HG03097 (cell line): ENCODE measurements at regions not wholly inside any gene's neighbourhood (a gene's known extent, or its start where the extent isn't known, plus 50 kb on each side); places are given as distances from the start of the nearest gene placed in this dataset.
"Not testable (repeated sequence)": the region's sequence is repeated elsewhere in the genome, so short reads cannot be mapped to it uniquely, and the experiment has no call there.

Experiments used
- ATAC-seq: cut with Tn5 transposase; IDR thresholded peaks from one replicate; pipeline ENCODE4 v1.9.1; 2021; ENCODE audit not compliant: unreplicated experiment, low FRiP score

DNA sequence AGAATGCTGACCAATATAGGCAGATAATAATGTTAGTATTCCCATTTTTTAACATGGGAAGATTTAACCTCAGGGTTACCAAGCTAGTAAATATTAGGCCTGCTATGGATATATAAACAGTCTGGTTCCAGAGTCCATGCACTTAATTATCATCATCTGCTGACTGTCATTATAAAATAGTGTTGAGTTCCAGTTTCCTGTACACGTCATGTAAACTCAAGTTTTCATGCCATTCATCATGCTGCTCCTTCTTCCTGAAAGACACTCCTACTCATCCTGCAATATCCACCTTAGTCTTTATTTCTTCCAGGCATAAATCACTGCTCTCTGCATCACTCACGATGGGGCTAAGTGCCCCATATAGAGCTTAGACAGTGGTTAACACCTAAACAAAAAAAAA, 420.8 kb upstream of the SPHKAP start:
- no peak for ATAC-seq

DNA sequence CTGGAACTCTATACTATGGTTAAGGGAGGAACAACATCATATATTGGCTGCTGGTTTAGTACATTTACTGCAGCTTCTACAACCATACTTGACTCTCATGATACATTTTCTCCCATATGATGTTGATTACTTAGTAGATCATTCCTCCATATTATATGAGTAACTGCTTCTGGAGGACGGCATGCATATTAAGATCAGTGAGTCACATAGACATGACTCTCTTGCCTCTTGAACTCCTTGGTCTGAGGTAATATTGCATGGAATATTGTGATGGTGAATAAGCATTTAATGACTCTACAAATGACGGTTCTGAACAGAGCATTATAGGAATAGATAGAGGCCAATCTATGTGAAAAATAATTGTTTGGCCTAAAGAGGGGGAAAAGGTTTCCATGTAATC, 418.8 kb upstream of the SPHKAP start:
- ATAC-seq = no peak

DNA sequence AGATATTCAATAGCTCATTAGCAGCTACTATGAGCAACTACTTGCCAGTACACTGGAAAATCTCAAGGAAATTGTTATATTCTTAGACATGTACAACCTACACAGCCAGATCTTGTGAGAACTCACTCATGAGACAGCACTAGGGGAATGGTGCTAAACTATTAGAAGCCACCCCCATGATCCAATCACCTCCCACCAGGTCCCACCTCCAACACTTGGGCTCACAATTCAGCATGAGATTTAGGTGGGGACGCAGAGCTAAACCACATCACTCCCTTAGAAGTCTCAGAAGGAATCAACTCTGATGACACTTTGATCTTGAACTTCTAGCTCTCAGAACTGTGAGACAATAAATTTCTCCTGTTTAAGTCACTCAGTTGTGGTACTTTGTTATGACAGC, 418.3 kb upstream of the SPHKAP start:
- no peak for ATAC-seq

DNA sequence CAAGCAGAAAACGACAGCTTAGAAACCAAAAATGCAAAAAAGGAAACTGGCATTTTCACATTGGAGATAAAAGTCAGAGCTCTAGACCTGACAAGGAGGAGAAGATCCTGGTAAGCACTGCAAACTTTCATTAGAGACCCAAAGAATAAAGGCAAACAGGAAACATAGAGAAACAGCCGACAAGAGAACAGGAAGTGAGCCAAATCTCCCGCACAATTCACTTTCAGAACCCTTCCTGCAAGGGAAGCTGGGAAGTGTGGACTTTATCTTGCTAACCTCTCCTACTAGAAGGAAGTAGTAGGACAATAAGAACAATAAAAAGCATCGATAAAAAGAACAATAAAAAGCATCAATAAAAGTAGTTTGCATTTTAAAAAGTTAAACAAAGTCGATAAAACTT, 417.8 kb upstream of the SPHKAP start:
- no peak for ATAC-seq

DNA sequence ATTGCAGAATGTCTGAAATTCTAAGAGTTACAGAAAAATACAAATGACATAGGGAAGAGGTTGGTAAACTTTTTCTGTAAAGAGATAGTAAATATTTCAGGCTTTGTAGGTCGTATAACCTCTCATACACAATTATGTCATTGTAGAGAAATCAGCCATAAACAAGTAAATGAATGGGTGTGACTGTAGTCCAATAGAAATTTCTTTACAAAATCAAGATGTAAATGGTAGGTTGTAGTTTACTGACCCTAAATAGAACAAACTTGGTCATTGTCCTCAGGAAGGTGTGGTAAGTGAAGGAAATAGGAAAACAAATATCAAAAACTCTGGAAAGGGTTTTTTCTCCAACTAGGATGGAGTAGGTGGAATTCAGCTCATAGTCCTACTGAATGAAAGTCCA, 415.5 kb upstream of the SPHKAP start:
- no peak for ATAC-seq

DNA sequence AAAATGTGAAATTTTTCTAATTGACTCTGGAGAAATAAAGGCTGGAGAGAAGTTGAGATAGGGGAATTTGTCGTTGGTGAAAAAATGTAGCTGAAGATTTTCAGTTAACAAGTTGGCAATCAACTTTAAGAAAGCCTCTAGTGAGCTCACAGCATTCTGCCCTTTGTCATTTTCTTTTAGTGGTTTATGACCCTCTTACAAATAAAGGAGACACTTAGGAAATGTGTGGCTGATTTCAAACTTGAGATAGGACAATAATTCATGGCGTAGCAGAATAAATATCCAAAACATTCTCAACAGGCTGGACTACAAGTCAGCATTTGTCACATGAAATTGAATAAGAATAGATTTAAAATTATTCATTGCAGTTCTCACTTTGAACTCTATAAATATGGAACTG, 412.5 kb upstream of the SPHKAP start:
- no peak for ATAC-seq

DNA sequence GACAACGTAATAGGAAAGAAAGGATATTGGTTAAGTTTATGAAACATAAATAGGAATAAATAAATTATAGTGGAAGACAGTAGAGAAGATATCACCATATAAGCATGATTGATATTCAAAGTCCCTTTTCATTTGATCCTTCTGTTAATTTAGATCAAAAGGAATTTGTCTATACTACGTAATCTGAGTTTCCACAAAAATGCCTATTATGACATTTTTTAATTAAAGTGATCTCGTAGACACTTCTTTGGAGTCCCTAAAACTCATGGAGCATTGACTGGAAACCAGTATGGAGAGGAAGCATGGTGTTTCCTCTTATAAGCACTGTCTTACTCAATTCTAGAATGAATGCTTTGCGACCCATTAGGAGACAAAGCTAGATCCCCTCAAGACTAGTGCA, 411.4 kb upstream of the SPHKAP start:
- no peak for ATAC-seq

DNA sequence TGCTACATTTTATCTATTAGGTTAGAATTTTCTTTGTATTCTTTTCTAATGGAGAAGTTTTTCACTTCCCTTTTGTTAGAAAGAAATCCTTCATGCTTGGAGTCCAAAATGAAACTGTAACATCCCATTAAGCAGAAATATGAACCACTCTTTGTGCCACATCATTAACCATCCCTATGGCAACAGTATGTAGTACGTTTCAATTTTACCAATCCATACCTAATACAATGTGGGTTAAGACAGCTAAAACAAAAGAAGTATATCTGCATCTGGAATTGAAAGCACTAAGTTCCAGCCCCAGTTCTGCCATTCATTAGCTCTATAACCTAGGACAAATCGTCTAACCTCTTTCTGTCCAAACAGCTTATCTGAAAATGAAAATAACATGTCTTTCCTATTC, 409.2 kb upstream of the SPHKAP start:
- ATAC-seq = peak; percentile 98

DNA sequence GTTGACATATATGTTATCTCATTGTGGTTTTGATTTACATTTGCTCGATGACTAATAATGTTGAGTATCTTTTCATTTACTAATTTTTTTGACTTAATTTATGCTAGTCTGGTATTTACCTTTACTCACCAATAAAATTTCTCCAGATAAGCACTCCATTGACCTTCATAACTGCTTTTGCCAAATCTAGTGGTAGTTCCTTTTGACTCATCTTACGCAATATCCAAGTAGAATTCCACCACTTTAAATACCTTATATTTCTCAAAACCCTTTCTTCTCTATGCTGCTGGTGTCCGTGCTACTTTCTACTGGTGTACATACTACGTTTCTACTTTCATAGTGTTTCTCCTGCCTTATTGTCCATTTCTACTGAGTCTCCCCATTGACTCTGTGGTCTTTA, 407.6 kb upstream of the SPHKAP start:
- no peak for ATAC-seq

DNA sequence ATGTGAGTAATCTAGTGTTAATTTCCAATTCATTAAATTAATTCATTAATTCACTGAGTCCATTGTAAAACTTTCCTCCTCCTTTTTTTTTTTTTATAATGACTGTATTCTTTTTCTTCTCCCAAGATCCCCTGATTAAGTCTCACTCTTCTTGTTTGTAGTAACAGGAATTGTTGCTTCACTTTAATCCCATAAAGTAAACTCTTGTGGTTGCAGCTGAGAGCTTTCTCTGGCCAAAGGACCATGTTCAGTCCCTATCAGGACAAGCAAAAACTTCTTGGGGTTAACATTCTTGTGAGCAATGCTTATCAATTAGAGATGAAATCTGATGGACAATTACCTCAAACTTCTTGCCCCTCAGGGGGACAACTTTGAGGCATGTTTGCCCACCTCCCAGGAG, 400.2 kb upstream of the SPHKAP start:
- ATAC-seq = no peak

DNA sequence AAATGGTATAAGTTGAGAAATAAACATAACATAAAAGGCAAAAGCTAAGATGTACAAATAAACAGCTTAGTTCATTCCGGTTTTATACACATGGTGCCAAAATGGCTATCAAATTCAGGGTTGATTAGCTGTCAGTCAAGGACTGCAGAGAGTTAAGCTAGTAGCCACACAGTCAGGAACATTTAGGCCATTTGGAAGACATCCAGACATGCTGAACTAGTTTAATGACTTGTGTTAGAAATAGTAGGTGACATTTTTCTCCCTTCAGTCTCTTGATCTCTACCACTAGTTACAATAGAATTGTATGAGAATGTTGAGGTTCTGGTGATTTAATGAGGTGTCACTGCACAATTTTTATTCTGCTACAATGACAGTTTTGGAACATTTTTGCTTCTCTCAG, 394.4 kb upstream of the SPHKAP start:
- ATAC-seq = no peak

DNA sequence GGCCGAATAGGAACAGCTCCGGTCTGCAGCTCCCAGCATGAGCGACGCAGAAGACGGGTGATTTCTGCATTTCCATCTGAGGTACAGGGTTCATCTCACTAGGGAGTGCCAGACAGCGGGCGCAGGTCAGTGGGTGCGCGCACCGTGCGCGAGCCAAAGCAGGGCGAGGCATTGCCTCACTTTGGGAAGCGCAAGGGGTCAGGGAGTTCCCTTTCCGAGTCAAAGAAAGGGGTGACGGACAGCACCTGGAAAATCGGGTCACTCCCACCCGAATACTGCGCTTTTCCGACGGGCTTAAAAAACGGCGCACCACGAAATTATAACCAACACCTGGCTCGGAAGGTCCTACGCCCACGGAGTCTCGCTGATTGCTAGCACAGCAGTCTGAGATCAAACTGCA, 386.8 kb upstream of the SPHKAP start:
- ATAC-seq = not testable (repeated sequence)

DNA sequence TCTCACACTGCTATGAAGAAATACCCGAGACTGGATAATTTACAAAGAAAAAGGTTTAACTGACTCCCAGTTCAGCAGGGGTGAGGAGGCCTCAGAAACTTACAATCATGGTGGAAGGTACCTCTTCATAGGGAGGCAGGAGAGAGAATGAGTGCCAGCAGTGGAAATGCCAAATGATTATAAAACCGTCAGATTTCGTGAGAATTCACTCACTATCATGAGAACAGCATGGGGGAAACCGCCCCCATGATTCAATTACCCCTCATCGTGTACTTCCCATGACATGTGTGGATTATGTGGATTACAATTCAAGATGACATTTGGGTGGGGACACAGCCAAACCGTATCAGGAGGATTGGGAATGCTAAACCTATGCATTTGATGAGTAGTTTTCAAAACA, 380.3 kb upstream of the SPHKAP start:
- no peak for ATAC-seq

DNA sequence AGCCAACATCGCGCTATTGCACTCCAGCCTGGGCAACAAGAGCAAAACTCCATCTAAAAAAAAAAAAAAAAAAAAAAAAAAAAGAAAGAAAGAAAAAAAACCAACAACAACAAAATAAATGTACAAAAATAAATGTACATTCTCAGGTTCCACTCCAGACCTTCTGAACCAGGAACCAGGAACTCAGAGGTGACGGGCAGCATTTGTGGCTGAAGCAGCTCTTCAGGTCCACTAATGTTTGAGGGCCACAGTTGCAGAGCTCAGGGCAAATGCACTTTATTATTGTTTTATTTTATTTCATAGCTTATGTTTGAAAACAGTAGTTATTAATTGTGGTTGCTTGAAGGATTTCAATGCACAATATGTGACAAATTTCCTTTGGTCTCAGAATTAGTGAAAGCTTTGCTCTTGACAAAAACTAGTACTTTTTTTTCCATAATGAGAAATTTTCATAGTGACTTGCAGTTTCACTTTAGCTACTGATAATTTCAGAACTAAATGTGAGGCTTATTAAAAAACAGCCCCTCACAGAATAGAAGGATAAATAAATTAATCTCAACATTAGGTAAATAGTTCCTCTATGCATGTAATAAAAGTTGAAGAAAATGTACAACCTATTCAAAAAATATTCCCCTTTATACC, 378.4 kb upstream of the SPHKAP start:
- no peak for ATAC-seq

DNA sequence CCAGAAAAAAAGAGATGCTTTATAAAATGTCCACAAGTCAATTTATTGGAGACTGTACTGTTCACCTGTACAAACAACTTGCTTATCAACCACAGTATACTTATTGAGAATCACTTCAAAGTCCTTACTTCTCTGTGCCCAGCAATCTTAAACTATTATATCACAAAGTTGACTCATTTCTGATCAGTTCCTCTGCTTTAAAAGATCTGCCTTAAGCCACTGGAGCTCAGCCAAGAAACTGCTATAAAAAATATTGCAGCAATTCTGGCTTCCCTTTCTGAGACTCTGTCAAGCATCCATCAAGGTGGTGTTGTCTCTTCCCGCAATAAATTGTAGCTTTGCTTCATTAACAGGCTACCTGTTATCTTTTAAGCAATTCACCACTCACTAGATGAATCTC, 375.2 kb upstream of the SPHKAP start:
- no peak for ATAC-seq

DNA sequence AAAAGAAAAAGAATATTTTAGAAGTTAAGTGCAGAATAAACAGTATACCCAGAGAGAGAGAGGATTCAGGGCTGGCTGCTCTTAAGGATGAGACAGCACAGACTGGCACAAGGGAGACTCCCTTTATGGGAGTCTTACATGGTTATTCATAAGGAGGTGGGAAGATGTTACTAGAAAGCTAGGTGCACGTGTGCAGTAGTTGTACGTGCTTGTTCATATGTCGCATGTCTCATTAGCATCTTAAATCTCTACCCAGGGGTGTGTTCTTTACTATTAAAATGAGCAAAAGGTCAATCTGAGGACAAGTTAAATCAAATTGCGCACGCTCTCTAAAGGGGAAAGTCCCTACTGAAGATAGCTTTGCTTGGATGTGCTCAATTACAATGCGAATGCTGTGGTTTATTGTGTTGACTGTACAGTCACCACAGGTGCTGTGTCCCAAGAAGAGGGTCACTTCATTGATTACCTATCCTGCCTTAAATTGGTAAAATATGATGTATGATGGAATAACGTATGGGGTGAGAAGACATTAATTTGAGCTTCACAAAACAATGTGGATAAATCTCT, 368.0 kb upstream of the SPHKAP start:
- ATAC-seq = no peak

DNA sequence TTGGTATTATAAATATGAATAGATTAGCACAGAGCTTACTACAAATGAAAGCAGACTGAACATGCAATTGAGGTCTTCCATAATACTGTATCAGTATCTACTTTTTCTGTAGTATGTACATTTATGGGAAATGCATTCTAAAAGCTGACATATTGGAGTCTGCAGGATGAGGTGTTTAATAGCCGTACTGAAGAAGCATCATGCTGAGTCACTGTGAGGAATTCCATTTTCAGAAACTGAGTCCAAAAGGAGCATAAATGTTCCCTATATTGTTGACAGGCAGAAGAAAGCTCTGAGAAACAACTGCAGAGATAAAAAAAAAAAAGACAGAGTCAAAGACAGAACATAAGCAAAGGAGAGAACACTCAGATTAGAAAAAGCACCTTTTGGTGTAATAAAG, 366.7 kb upstream of the SPHKAP start:
- no peak for ATAC-seq

DNA sequence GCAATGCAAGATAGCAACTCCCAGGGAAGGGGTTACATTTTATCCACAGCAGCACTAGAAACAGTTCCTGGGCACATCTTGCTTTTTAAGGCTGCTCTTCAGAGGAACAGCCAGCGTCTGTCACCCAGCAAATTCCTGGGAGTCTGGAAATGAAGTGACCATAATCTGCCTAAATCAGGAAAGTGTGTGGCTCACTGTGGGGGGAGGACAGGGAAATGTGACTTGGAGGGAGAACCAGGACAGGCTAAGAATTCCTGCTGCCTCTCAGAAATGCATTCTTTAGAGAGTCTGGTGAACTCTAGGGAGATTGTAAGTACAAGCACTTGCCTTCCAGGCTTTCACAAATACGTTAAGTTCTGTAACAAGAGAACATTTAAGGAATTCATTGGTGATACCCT, 364.3 kb upstream of the SPHKAP start:
- ATAC-seq = no peak

DNA sequence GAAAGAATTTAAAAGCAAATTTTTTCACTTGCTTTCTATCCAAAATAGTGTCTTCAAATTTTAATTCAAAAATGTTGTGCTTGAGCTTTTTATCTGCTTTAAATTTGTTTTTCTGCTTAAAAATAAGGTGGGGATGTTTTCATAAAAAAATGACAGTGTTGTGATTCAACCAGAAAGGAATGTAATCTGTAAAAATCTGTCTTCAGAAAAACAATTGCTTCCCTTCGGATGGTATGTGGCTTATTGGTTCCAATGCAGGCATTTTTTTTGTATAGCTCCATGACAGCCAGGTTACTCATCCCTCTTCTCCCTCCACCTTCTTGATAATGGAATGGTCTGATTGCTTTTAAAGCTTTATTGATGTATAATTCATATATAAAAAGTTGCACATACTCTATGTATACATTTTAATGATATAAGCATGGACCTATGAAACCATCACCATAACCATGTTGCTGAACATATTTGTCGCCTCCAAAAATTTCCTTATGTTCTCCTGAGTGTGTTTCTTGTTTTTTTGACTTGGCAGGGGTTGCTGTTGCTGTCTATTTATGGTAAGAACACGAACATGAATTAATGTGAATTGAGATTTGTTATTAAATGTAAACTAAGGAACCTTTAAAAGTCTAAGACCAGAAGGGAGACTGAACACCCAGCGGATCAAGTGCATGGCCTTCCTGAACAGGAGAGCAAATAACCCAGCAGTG, 363.7 kb upstream of the SPHKAP start:
- no peak for ATAC-seq

DNA sequence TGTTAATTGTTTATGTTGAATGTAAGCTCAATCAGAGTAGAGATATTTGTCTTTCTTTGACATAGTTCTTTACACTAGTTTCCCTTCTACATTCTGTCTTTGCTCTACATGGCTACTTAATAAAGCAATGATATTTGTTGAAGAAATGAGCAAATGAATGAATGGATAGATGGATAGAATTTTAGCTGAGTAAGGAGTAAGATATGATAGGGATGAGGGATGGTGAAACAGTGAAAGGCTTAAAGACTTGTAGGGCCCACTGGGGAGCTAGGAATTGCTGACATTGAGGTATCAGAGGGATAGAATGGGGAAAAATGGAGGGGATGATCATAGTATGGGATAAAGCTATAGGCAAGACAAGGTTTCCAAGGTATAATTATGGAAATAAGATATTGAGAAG, 361.6 kb upstream of the SPHKAP start:
- ATAC-seq = no peak

DNA sequence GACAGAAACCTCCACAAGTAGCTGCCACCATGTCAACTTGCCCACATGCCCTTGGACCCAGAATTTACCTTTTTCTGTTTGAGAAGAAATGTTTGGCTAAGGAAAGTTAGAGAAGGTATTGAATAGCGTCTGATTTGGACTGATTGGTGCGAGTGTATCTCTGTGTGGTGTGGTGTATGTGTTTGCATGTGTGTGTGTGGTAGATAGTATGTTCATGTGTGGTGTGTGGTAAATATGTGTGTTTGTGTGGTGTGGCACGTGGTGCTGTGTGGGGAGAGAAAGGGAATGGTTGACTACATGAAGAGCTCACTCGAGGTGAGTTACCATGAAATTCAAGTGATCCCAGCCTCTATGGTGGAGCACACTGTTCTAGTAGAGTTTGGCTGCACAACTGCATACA, 360.8 kb upstream of the SPHKAP start:
- ATAC-seq = no peak

DNA sequence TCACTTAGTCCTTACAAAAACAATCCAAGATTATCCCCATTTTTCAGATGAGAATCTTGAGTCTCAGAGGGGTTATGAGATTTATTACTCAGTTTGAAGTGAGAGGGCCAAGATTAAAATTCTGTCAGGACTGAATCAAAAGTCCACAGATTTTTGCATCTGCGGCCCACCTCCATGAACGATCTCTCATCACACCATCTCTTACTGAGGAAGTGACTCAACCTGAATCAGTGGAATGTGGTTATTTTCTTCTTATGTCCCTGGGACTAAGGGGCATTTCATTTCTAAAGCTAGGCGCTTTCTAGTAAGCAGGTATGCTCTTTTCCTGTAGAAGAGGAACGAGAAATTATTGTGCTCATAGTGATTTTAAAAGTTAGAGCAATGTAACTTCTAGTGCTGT, 360.3 kb upstream of the SPHKAP start:
- ATAC-seq = no peak
